H1 (cell line): ENCODE measurements at regions not wholly inside any gene's neighbourhood (a gene's known extent, or its start where the extent isn't known, plus 50 kb on each side); places are given as distances from the start of the nearest gene placed in this dataset.

Source experiments
- CTCF ChIA-PET: fragments of 300-600 bp; sonication (Branson Sonifier 250); formaldehyde crosslinking; loops from one replicate; lab custom pipeline; 2021; ENCODE audit not compliant: partially characterized antibody; lab: Charles Lee
- POLR2A ChIA-PET: fragments of 300-600 bp; sonication (Branson Sonifier 250); formaldehyde crosslinking; loops from one replicate; lab custom pipeline; 2021; ENCODE audit warnings: inconsistent platforms; ENCODE audit not compliant: partially characterized antibody; lab: Charles Lee
- DNase-seq, 2 experiments: peaks; one replicate each; pipeline versions ENCODE4 v3.0.0 to v3.0.0-alpha.2; 2010 to 2022; ENCODE audit warnings: low spot score in 2 of 2, low read depth in 1 of 2, mixed read lengths in 1 of 2
- FAIRE-seq: peaks from 2 replicates; lab custom pipeline; 2011; peaks lifted over from hg19 to GRCh38; lab: Jason Lieb, UNC
- H2AFZ ChIP-seq: 2 replicates; pipeline ENCODE4 v1.8.1; 2012; ENCODE audit warnings: low read length, inconsistent platforms
- H2AK5ac ChIP-seq: 2 replicates; pipeline ENCODE4 v1.6.1; 2013; ENCODE audit warnings: low read depth, low read length
- H2BK120ac ChIP-seq: replicated peaks from 2 replicates; pipeline ENCODE3; 2013; ENCODE audit warnings: low read depth, low read length, inconsistent platforms
- H2BK12ac ChIP-seq: 2 replicates; pipeline ENCODE4 v1.6.1; 2013; ENCODE audit warnings: low read depth, low read length
- H2BK15ac ChIP-seq: 2 replicates; pipeline ENCODE4 v1.6.1; 2013; ENCODE audit warnings: low read length
- H2BK20ac ChIP-seq: 2 replicates; pipeline ENCODE4 v1.6.1; 2013; ENCODE audit warnings: low read length
- H2BK5ac ChIP-seq: 2 replicates; pipeline ENCODE4 v1.6.1; 2013; ENCODE audit warnings: low read depth, low read length
- H3K14ac ChIP-seq: 2 replicates; pipeline ENCODE4 v1.6.1; 2013; ENCODE audit warnings: inconsistent platforms; ENCODE audit not compliant: insufficient read length
- H3K18ac ChIP-seq: 2 replicates; pipeline ENCODE4 v1.6.1; 2013; ENCODE audit warnings: low read length; ENCODE audit errors: extremely low read depth
- H3K23ac ChIP-seq: 2 replicates; pipeline ENCODE4 v1.6.1; 2013; ENCODE audit warnings: inconsistent platforms; ENCODE audit not compliant: insufficient read length
- H3K23me2 ChIP-seq: 2 replicates; pipeline ENCODE4 v1.6.1; 2013; ENCODE audit warnings: low read depth, low read length
- H3K27ac ChIP-seq: 2 replicates; pipeline ENCODE4 v1.6.1; 2011; ENCODE audit warnings: low read depth, low read length, inconsistent platforms
- H3K27me3 ChIP-seq, 4 experiments: replicated peaks in 1 of 4; 1 replicate in 1 of 4; 2 replicates in 3 of 4; pipeline versions ENCODE4 v1.6.1 to v1.8.1; 2011 to 2013; ENCODE audit warnings: low read length in 3 of 4, mild to moderate bottlenecking in 3 of 4, inconsistent platforms in 2 of 4, mixed read lengths in 2 of 4, moderate library complexity in 1 of 4; ENCODE audit not compliant: control insufficient read depth in 3 of 4, insufficient read depth in 3 of 4; ENCODE audit errors: extremely low read depth in 1 of 4
- H3K36me3 ChIP-seq, 4 experiments: 2 replicates each; pipeline versions ENCODE4 v1.6.1 to v1.8.1; 2011 to 2013; ENCODE audit warnings: mild to moderate bottlenecking in 4 of 4, low read length in 3 of 4, moderate library complexity in 2 of 4, control low read depth in 1 of 4, inconsistent platforms in 1 of 4; ENCODE audit not compliant: insufficient read depth in 4 of 4, control insufficient read depth in 2 of 4
- H3K4ac ChIP-seq: replicated peaks from 2 replicates; pipeline ENCODE3; 2013; ENCODE audit warnings: low read length, low read depth, mixed read lengths, inconsistent platforms; ENCODE audit not compliant: insufficient read length
- H3K4me1 ChIP-seq, 4 experiments: replicated peaks in 1 of 4; 1 replicate in 1 of 4; 2 replicates in 3 of 4; pipeline versions ENCODE4 v1.6.1 to v1.8.1; 2011 to 2013; ENCODE audit warnings: low read length in 3 of 4, inconsistent platforms in 2 of 4, mixed read lengths in 1 of 4; ENCODE audit not compliant: insufficient read depth in 4 of 4, control insufficient read depth in 3 of 4
- H3K4me2 ChIP-seq, 2 experiments: 2 replicates each; pipeline versions ENCODE4 v1.6.1 to v1.8.1; 2011 to 2013; ENCODE audit warnings: low read depth in 2 of 2, low read length in 2 of 2, control low read depth in 1 of 2, inconsistent platforms in 1 of 2, mild to moderate bottlenecking in 1 of 2; ENCODE audit not compliant: insufficient read depth in 1 of 2
- H3K4me3 ChIP-seq, 4 experiments: fragments of 200-600, 300-600 bp in 1 of 4; sonication (generic), shearing (Covaris generic), sonication (Bioruptor Twin) in 1 of 4; 2 replicates each; pipeline versions ENCODE4 v1.5.1 to v1.8.1; 2011 to 2016; ENCODE audit warnings: low read length in 4 of 4, low read depth in 3 of 4, control low read depth in 2 of 4, inconsistent platforms in 2 of 4, mild to moderate bottlenecking in 2 of 4, mixed read lengths in 1 of 4, moderate library complexity in 1 of 4; ENCODE audit not compliant: insufficient read depth in 2 of 4; ENCODE audit errors: extremely low read depth in 1 of 4
- H3K56ac ChIP-seq: replicated peaks from 2 replicates; pipeline ENCODE3; 2013; ENCODE audit warnings: low read depth, mild to moderate bottlenecking, mixed read lengths, low read length, inconsistent platforms; ENCODE audit not compliant: insufficient read length
- H3K79me1 ChIP-seq: 2 replicates; pipeline ENCODE4 v1.6.1; 2013; ENCODE audit warnings: low read depth, low read length, control low read depth
- H3K79me2 ChIP-seq, 2 experiments: 2 replicates each; pipeline versions ENCODE4 v1.6.1 to v1.8.1; 2012 to 2013; ENCODE audit warnings: low read length in 2 of 2, mild to moderate bottlenecking in 2 of 2, inconsistent platforms in 1 of 2; ENCODE audit not compliant: insufficient read depth in 2 of 2, control insufficient read depth in 1 of 2
- H3K9ac ChIP-seq, 4 experiments: replicated peaks in 1 of 4; 1 replicate in 1 of 4; 2 replicates in 3 of 4; pipeline versions ENCODE4 v1.6.1 to v1.8.1; 2011 to 2013; ENCODE audit warnings: low read depth in 3 of 4, low read length in 3 of 4, control low read depth in 2 of 4, mild to moderate bottlenecking in 2 of 4, moderate library complexity in 2 of 4, inconsistent platforms in 1 of 4; ENCODE audit errors: extremely low read depth in 1 of 4
- H3K9me3 ChIP-seq, 2 experiments: 2 replicates each; pipeline versions ENCODE4 v1.6.1 to v1.8.1; 2012 to 2013; ENCODE audit warnings: mild to moderate bottlenecking in 2 of 2, moderate library complexity in 2 of 2, control low read depth in 1 of 2, inconsistent platforms in 1 of 2, low read depth in 1 of 2, low read length in 1 of 2, mixed read lengths in 1 of 2; ENCODE audit not compliant: insufficient read depth in 2 of 2
- H4K20me1 ChIP-seq, 2 experiments: replicated peaks in 1 of 2; 2 replicates each; pipeline versions ENCODE3 to v1.8.1; 2011 to 2013; ENCODE audit warnings: inconsistent platforms in 2 of 2, low read length in 2 of 2, mild to moderate bottlenecking in 1 of 2; ENCODE audit not compliant: insufficient read depth in 2 of 2, control insufficient read depth in 1 of 2
- H4K5ac ChIP-seq: 2 replicates; pipeline ENCODE4 v1.6.1; 2013; ENCODE audit warnings: low read length, low read depth, mixed read lengths, inconsistent platforms; ENCODE audit not compliant: insufficient read length
- H4K8ac ChIP-seq: 2 replicates; pipeline ENCODE4 v1.8.0; 2013; ENCODE audit warnings: mild to moderate bottlenecking, moderate library complexity, low read length, inconsistent platforms; ENCODE audit not compliant: insufficient read depth; ENCODE audit errors: extremely low read depth
- H4K91ac ChIP-seq: replicated peaks from 2 replicates; pipeline ENCODE3; 2013; ENCODE audit warnings: low read length, mixed read lengths, inconsistent platforms; ENCODE audit not compliant: insufficient read length
- ASH2L ChIP-seq: fragments of 200-600, 300-600 bp; sonication (generic); IDR thresholded peaks from one replicate; pipeline ENCODE4 v1.7.1; 2017; ENCODE audit warnings: low read length
- ATF2 ChIP-seq: IDR thresholded peaks from 2 replicates; pipeline ENCODE4 v1.6.1; 2012; ENCODE audit warnings: low read length, inconsistent platforms
- CTBP2 ChIP-seq: IDR thresholded peaks from 2 replicates; pipeline ENCODE4 v1.7.0; 2011; ENCODE audit warnings: borderline replicate concordance, mild to moderate bottlenecking, moderate library complexity, mixed read lengths, low read length; ENCODE audit not compliant: insufficient read depth, insufficient read length
- EGR1 ChIP-seq: IDR thresholded peaks from 2 replicates; pipeline ENCODE4 v1.6.1; 2011; ENCODE audit warnings: low read depth, low read length, borderline replicate concordance
- NANOG ChIP-seq: IDR thresholded peaks from 2 replicates; pipeline ENCODE4 v1.6.1; 2011; ENCODE audit warnings: low read length, low read depth, mild to moderate bottlenecking, inconsistent platforms; ENCODE audit not compliant: insufficient read depth, poor library complexity, severe bottlenecking
- RNF2 ChIP-seq: fragments of 200-900, 300-1000 bp; sonication (generic); IDR thresholded peaks from 2 replicates; pipeline ENCODE4 v1.7.1; 2016; ENCODE audit warnings: borderline replicate concordance, low read depth, mild to moderate bottlenecking, antibody characterized with exemption, low read length; ENCODE audit not compliant: poor library complexity, severe bottlenecking; ENCODE audit errors: missing control alignments
- SIRT6 ChIP-seq: IDR thresholded peaks from one replicate; pipeline ENCODE4 v1.7.1; 2012; ENCODE audit warnings: low read length, inconsistent platforms
- SP2 ChIP-seq: IDR thresholded peaks from 2 replicates; pipeline ENCODE4 v1.6.1; 2012; ENCODE audit warnings: mild to moderate bottlenecking, low read length, inconsistent platforms
- SRF ChIP-seq: IDR thresholded peaks from 2 replicates; pipeline ENCODE4 v1.6.1; 2011; ENCODE audit warnings: mild to moderate bottlenecking, low read depth, low read length, moderate library complexity
- TEAD4 ChIP-seq: IDR thresholded peaks from 2 replicates; pipeline ENCODE4 v1.6.1; 2012; ENCODE audit warnings: low read depth, low read length, inconsistent platforms, mixed read lengths
- WGBS, 2 experiments: shearing (Covaris generic) in 1 of 2; methylation state at CpG; one replicate each; pipeline versions ENCODE4 v1.1.6 to v1.1.7; 2013 to 2015; ENCODE audit warnings: low lambda C conversion rate in 2 of 2, mixed read lengths in 2 of 2, inconsistent platforms in 1 of 2, low coverage in 1 of 2, missing lambda C conversion rate in 1 of 2; ENCODE audit not compliant: insufficient replicate concordance in 2 of 2, insufficient coverage in 1 of 2, insufficient read length in 1 of 2; ENCODE audit errors: extremely low coverage in 1 of 2, missing lambda C conversion rate in 1 of 2; 5-methylcytosine and 5-hydroxymethylcytosine counted together

DNA sequence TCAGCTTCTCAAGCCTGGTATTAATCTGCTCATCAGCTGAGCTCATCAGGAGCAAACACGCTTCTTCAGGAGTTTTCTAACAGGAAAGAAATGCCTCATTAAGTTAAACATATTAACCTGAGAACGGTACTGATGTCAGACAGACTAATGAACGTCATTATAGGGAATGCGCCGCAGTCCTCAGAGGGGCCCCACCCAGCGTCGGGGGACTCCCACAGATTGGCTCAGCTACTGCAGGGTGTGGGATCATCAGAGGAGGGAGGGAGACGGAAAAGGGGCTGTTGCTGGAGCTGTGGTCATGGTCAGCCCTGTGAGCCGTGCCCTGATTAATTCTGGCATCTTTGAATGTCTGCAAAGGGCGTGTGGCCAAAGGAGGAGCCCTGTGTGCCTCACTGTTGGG is 348.5 kb downstream of the PTPRU start:
- Histone ChIP-seq H2BK15ac (no peak overlapping the region), H4K20me1 (no peaks in the 10 kb centered on the region), H3K9ac (no peak overlapping the region), H2AFZ (no peak overlapping the region), H3K4me1 (no peaks in the 10 kb centered on the region), H3K14ac (no peak overlapping the region), H4K5ac (no peak overlapping the region), H3K4ac (no peak overlapping the region), H2AK5ac (no peak overlapping the region), H2BK5ac (no peak overlapping the region), H4K8ac (no peak overlapping the region), H3K27me3 (no peaks in the 10 kb centered on the region), H2BK12ac (no peak overlapping the region), H3K79me2 (no peaks in the 10 kb centered on the region), H3K23me2 (no peaks in the 10 kb centered on the region), H3K27ac (no peak overlapping the region), H3K36me3 (no peaks in the 10 kb centered on the region), H3K9me3 (no peaks in the 10 kb centered on the region), H3K18ac (no peak overlapping the region), H3K4me3 (no peak overlapping the region), H2BK20ac (no peak overlapping the region), H3K23ac (no peak overlapping the region), H3K79me1 (no peaks in the 10 kb centered on the region), H4K91ac (no peak overlapping the region), H3K4me2 (no peak overlapping the region), H3K56ac (no peak overlapping the region), H2BK120ac (no peak overlapping the region)
- ChIA-PET CTCF (interaction anchor here (0.9 to 2.9 kb wide), 4 partner anchors 9 to 220 kb away, joined by 3 to 6 read pairs (median 4); no protein-coding TSS in a partner anchor), POLR2A (no interaction called here)
- 87% methylated on average over 9 of the region's 10 CpGs; no CpG with 5 or more reads in 1 of the 2 experiments for WGBS, 2 experiments
- DNase-seq (no peak), FAIRE-seq (no peak)
- TF ChIP-seq RNF2 (no peak), TEAD4 (no peak), SIRT6 (no peak), NANOG (no peak), EGR1 (no peak), ASH2L (no peak), SRF (no peak), SP2 (no peak), CTBP2 (no peak), ATF2 (no peak)
